GM23338 (cell line): ENCODE measurements at regions not wholly inside any gene's neighbourhood (a gene's known extent, or its start where the extent isn't known, plus 50 kb on each side); places are given as distances from the start of the nearest gene placed in this dataset.

Experiments
- CREB1 ChIP-seq: fragments of 250-450 bp; sonication (Bioruptor Pico); IDR thresholded peaks from 2 replicates; pipeline ENCODE4 v1.5.0; 2020; ENCODE audit warnings: low read depth, mild to moderate bottlenecking, moderate library complexity
- ETS1 ChIP-seq: IDR thresholded peaks from 2 replicates; pipeline ENCODE4 v1.6.1; 2016; ENCODE audit warnings: antibody characterized with exemption
- EZH2 ChIP-seq: fragments of 200-600 bp; sonication (generic); IDR thresholded peaks from one replicate; pipeline ENCODE4 v1.8.0; 2017; ENCODE audit warnings: antibody characterized with exemption, mild to moderate bottlenecking, low read depth; ENCODE audit not compliant: unreplicated experiment
- EZH2phosphoT487 ChIP-seq: fragments of 200-600 bp; sonication (generic); IDR thresholded peaks from one replicate; pipeline ENCODE4 v1.8.1; 2018; ENCODE audit warnings: antibody characterized with exemption; ENCODE audit not compliant: unreplicated experiment
- JUNB ChIP-seq: IDR thresholded peaks from one replicate; pipeline ENCODE4 v1.6.1; 2016; ENCODE audit warnings: antibody characterized with exemption; ENCODE audit not compliant: unreplicated experiment
- POLR2AphosphoS5 ChIP-seq: IDR thresholded peaks from 2 replicates; pipeline ENCODE4 v1.6.1; 2016; ENCODE audit warnings: antibody characterized with exemption, low read depth
- ZNF114 ChIP-seq: fragments of 250-450 bp; sonication (Bioruptor Pico); IDR thresholded peaks from 2 replicates; pipeline ENCODE4 v1.5.0; 2020; ENCODE audit warnings: mild to moderate bottlenecking, moderate library complexity
- ZNF331 ChIP-seq: fragments of 250-450 bp; sonication (Bioruptor Pico); IDR thresholded peaks from 2 replicates; pipeline ENCODE4 v1.5.0; 2020; ENCODE audit warnings: low read depth, mild to moderate bottlenecking, moderate library complexity
- ZNF462 ChIP-seq: fragments of 250-450 bp; sonication (Bioruptor Pico); IDR thresholded peaks from 2 replicates; pipeline ENCODE4 v1.5.0; 2020; ENCODE audit warnings: mild to moderate bottlenecking, moderate library complexity
- TF ChIP-seq, protein P1 (sequence below), 2 experiments: fragments of 200-600 bp in 1 of 2; sonication (generic) in 1 of 2; conservative IDR thresholded peaks; 2 replicates each; pipeline versions ENCODE4 v1.5.1 to v1.6.1; 2016 to 2017; ENCODE audit warnings: antibody characterized with exemption in 2 of 2, low read depth in 2 of 2, mild to moderate bottlenecking in 2 of 2, moderate library complexity in 1 of 2
- TF ChIP-seq, protein P2 (sequence below): IDR thresholded peaks from one replicate; pipeline ENCODE4 v1.6.1; 2018; ENCODE audit warnings: antibody characterized with exemption; ENCODE audit not compliant: unreplicated experiment

DNA sequence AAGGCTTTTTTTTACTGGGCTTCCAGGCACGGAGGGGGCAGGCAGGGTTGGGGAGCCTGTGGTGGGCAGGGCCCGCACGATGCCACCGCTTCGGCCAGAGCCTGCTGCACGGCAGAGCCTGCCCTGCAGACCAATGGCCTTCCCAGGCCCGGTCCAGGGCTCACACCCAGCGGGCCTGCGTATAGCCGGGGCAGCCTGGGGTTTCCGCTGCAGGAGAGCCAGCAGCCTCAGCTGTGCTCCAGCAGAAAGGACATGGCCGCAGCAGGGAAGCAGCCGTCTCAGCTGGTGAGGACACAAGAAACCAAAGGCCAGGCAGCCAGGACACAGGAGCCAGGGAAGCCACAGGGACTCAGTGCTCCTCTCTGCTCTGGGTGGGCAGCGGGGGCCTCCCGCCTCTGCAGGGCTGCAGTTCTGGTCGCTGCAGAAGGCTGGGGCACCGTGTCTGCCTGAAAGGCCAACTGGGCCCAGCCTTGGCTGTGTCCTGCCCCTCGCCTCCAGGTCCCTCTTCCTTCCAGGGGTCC, 90.6 kb downstream of the TTLL2 start:
- TF ChIP-seq, protein P1, sequence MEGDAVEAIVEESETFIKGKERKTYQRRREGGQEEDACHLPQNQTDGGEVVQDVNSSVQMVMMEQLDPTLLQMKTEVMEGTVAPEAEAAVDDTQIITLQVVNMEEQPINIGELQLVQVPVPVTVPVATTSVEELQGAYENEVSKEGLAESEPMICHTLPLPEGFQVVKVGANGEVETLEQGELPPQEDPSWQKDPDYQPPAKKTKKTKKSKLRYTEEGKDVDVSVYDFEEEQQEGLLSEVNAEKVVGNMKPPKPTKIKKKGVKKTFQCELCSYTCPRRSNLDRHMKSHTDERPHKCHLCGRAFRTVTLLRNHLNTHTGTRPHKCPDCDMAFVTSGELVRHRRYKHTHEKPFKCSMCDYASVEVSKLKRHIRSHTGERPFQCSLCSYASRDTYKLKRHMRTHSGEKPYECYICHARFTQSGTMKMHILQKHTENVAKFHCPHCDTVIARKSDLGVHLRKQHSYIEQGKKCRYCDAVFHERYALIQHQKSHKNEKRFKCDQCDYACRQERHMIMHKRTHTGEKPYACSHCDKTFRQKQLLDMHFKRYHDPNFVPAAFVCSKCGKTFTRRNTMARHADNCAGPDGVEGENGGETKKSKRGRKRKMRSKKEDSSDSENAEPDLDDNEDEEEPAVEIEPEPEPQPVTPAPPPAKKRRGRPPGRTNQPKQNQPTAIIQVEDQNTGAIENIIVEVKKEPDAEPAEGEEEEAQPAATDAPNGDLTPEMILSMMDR (conservative IDR thresholded peaks at IDR 0.05; ENCODE audit: low read depth in 2 of 2), result no peak
- TF ChIP-seq POLR2AphosphoS5 (no peak), EZH2phosphoT487 (no peak), EZH2 (no peak), CREB1 (CRISPR knock-in tag) (no peak), ZNF331 (CRISPR knock-in tag) (no peak), ETS1 (no peak), ZNF114 (CRISPR knock-in tag) (no peak), JUNB (no peak), ZNF462 (CRISPR knock-in tag) (no peak)
- TF ChIP-seq, protein P2, sequence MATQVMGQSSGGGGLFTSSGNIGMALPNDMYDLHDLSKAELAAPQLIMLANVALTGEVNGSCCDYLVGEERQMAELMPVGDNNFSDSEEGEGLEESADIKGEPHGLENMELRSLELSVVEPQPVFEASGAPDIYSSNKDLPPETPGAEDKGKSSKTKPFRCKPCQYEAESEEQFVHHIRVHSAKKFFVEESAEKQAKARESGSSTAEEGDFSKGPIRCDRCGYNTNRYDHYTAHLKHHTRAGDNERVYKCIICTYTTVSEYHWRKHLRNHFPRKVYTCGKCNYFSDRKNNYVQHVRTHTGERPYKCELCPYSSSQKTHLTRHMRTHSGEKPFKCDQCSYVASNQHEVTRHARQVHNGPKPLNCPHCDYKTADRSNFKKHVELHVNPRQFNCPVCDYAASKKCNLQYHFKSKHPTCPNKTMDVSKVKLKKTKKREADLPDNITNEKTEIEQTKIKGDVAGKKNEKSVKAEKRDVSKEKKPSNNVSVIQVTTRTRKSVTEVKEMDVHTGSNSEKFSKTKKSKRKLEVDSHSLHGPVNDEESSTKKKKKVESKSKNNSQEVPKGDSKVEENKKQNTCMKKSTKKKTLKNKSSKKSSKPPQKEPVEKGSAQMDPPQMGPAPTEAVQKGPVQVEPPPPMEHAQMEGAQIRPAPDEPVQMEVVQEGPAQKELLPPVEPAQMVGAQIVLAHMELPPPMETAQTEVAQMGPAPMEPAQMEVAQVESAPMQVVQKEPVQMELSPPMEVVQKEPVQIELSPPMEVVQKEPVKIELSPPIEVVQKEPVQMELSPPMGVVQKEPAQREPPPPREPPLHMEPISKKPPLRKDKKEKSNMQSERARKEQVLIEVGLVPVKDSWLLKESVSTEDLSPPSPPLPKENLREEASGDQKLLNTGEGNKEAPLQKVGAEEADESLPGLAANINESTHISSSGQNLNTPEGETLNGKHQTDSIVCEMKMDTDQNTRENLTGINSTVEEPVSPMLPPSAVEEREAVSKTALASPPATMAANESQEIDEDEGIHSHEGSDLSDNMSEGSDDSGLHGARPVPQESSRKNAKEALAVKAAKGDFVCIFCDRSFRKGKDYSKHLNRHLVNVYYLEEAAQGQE, result no peak
